SK-N-SH (cell line): ENCODE measurements at regions not wholly inside any gene's neighbourhood (a gene's known extent, or its start where the extent isn't known, plus 50 kb on each side); places are given as distances from the start of the nearest gene placed in this dataset.

ENCODE experiments used
- CTCF ChIA-PET: fragments of 300-600, 350-600 bp; formaldehyde crosslinking; extraction: SDS; loops from one replicate; lab custom pipeline; 2021; lab: Yijun Ruan, JAX
- POLR2A ChIA-PET: fragments of 350-600 bp; sonication (Branson Sonifier 250); formaldehyde crosslinking; extraction: SDS; loops from one replicate; lab custom pipeline; 2020; ENCODE audit warnings: antibody characterized with exemption, inconsistent platforms; lab: Yijun Ruan, JAX
- DNase-seq: peaks from one replicate; pipeline ENCODE4 v3.0.0; 2012
- H2AFZ ChIP-seq: fragments of 200-600 bp; sonication (generic); 2 replicates; pipeline ENCODE4 v1.8.1; 2016; ENCODE audit warnings: antibody characterized with exemption, mild to moderate bottlenecking, low read depth
- H3F3A ChIP-seq: fragments of 200-600 bp; sonication (generic); replicated peaks from 2 replicates; pipeline ENCODE3; 2016; ENCODE audit warnings: antibody characterized with exemption, mild to moderate bottlenecking; ENCODE audit not compliant: insufficient read depth
- H3K27ac ChIP-seq, 2 experiments: fragments of 200-500 bp in 1 of 2; fragments of 200-600 bp in 1 of 2; sonication (Bioruptor generic) in 1 of 2; sonication (generic), shearing (Covaris generic) in 1 of 2; 2 replicates each; pipeline versions ENCODE4 v1.5.1 to v1.6.1; 2014 to 2016; ENCODE audit warnings: low read depth in 2 of 2, inconsistent platforms in 1 of 2, low read length in 1 of 2, mild to moderate bottlenecking in 1 of 2, mixed read lengths in 1 of 2
- H3K27me3 ChIP-seq: fragments of 200-600 bp; sonication (generic), shearing (Covaris generic); 2 replicates; pipeline ENCODE4 v1.6.1; 2016; ENCODE audit warnings: mixed run types; ENCODE audit not compliant: insufficient read depth
- H3K36me3 ChIP-seq, 2 experiments: fragments of 200-500 bp in 1 of 2; fragments of 200-600 bp in 1 of 2; sonication (Bioruptor generic) in 1 of 2; sonication (generic) in 1 of 2; replicated peaks in 1 of 2; 2 replicates each; pipeline versions ENCODE3 to v1.5.1; 2014 to 2016; ENCODE audit warnings: low read length in 1 of 2, mild to moderate bottlenecking in 1 of 2; ENCODE audit not compliant: insufficient read depth in 2 of 2, control insufficient read depth in 1 of 2
- H3K4me1 ChIP-seq, 2 experiments: fragments of 200-500 bp in 1 of 2; fragments of 200-600 bp in 1 of 2; sonication (Bioruptor generic) in 1 of 2; sonication (generic), shearing (Covaris generic) in 1 of 2; 2 replicates each; pipeline versions ENCODE4 v1.5.1 to v1.6.1; 2014 to 2016; ENCODE audit warnings: low read depth in 1 of 2, low read length in 1 of 2, mixed run types in 1 of 2; ENCODE audit not compliant: insufficient read depth in 2 of 2, control insufficient read depth in 1 of 2
- H3K4me2 ChIP-seq: fragments of 200-600 bp; sonication (generic), shearing (Covaris generic); 2 replicates; pipeline ENCODE4 v1.6.1; 2017; ENCODE audit warnings: mixed run types
- H3K4me3 ChIP-seq, 2 experiments: fragments of 200-500 bp in 1 of 2; fragments of 200-600 bp in 1 of 2; sonication (Bioruptor generic) in 1 of 2; sonication (generic), shearing (Covaris generic) in 1 of 2; 2 replicates each; pipeline versions ENCODE4 v1.5.1 to v1.8.1; 2014 to 2016; ENCODE audit warnings: low read depth in 2 of 2, inconsistent platforms in 1 of 2, low read length in 1 of 2, mild to moderate bottlenecking in 1 of 2, mixed read lengths in 1 of 2, moderate library complexity in 1 of 2
- H3K79me2 ChIP-seq: fragments of 200-600 bp; sonication (generic); 2 replicates; pipeline ENCODE4 v1.8.1; 2017; ENCODE audit warnings: mild to moderate bottlenecking; ENCODE audit not compliant: insufficient read depth
- H3K9ac ChIP-seq: fragments of 200-600 bp; sonication (generic); 2 replicates; pipeline ENCODE4 v1.6.1; 2017; ENCODE audit warnings: mixed run types
- H3K9me2 ChIP-seq: fragments of 200-600 bp; sonication (generic); 2 replicates; pipeline ENCODE4 v1.6.1; 2017; ENCODE audit warnings: mixed run types
- H3K9me3 ChIP-seq: fragments of 200-600 bp; sonication (generic); 2 replicates; pipeline ENCODE4 v1.6.1; 2017; ENCODE audit warnings: mixed run types, mild to moderate bottlenecking, moderate library complexity
- H4K20me1 ChIP-seq: fragments of 200-600 bp; sonication (generic); 2 replicates; pipeline ENCODE4 v1.6.1; 2017; ENCODE audit warnings: mild to moderate bottlenecking, mixed run types; ENCODE audit not compliant: insufficient read depth
- CHD2 ChIP-seq: fragments of 150-350 bp; IDR thresholded peaks from 2 replicates; pipeline ENCODE4 v1.6.1; 2018; ENCODE audit warnings: low read length; ENCODE audit not compliant: partially characterized antibody
- EP300 ChIP-seq, 2 experiments: IDR thresholded peaks; 2 replicates each; pipeline versions ENCODE4 v1.4.0 to v1.6.1; 2012; ENCODE audit warnings: borderline replicate concordance in 1 of 2, low read depth in 1 of 2, low read length in 1 of 2
- EZH2phosphoT487 ChIP-seq: fragments of 200-600 bp; sonication (generic); IDR thresholded peaks from 2 replicates; pipeline ENCODE4 v1.6.1; 2017; ENCODE audit warnings: low read depth, mixed run types, mild to moderate bottlenecking, antibody characterized with exemption, moderate library complexity, borderline replicate concordance
- FOSL2 ChIP-seq: IDR thresholded peaks from 2 replicates; pipeline ENCODE4 v1.4.0; 2012; ENCODE audit warnings: low read depth, mild to moderate bottlenecking, moderate library complexity, borderline replicate concordance
- IRF3 ChIP-seq: fragments of 150-350 bp; IDR thresholded peaks from 2 replicates; pipeline ENCODE4 v1.6.1; 2016; ENCODE audit warnings: mild to moderate bottlenecking, low read depth, low read length
- JUND ChIP-seq: IDR thresholded peaks from 2 replicates; pipeline ENCODE4 v1.4.0; 2012
- MXI1 ChIP-seq: IDR thresholded peaks from 2 replicates; pipeline ENCODE4 v1.6.1; 2012; ENCODE audit warnings: mild to moderate bottlenecking, low read depth, low read length, improper control_type of control experiment
- NFIC ChIP-seq: IDR thresholded peaks from 2 replicates; pipeline ENCODE4 v1.4.0; 2012; ENCODE audit warnings: borderline replicate concordance
- NRF1 ChIP-seq: IDR thresholded peaks from 2 replicates; pipeline ENCODE4 v1.6.1; 2012; ENCODE audit warnings: low read depth, mild to moderate bottlenecking, low read length
- POLR2AphosphoS5 ChIP-seq: IDR thresholded peaks from 2 replicates; pipeline ENCODE4 v1.6.1; 2012; ENCODE audit warnings: low read depth, low read length
- RAD21 ChIP-seq: IDR thresholded peaks from 2 replicates; pipeline ENCODE4 v1.6.1; 2012; ENCODE audit warnings: mild to moderate bottlenecking, low read length
- REST ChIP-seq: IDR thresholded peaks from 2 replicates; pipeline ENCODE4 v1.6.1; 2012; ENCODE audit warnings: mild to moderate bottlenecking, low read depth, low read length, moderate library complexity
- RFX5 ChIP-seq: IDR thresholded peaks from 2 replicates; pipeline ENCODE4 v1.6.1; 2012; ENCODE audit warnings: mild to moderate bottlenecking, improper control_type of control experiment, low read length
- SMC3 ChIP-seq: IDR thresholded peaks from 2 replicates; pipeline ENCODE4 v1.6.1; 2012; ENCODE audit warnings: low read depth, low read length, improper control_type of control experiment
- TCF12 ChIP-seq: IDR thresholded peaks from 2 replicates; pipeline ENCODE4 v1.4.0; 2012
- USF1 ChIP-seq: IDR thresholded peaks from 2 replicates; pipeline ENCODE4 v1.4.0; 2012; ENCODE audit warnings: low read depth, borderline replicate concordance
- YY1 ChIP-seq: IDR thresholded peaks from 2 replicates; pipeline ENCODE4 v1.4.0; 2012; ENCODE audit warnings: low read depth, mild to moderate bottlenecking
- WGBS: methylation state at CpG from one replicate; pipeline ENCODE4 v1.1.6; 2017; ENCODE audit warnings: low lambda C conversion rate; 5-methylcytosine and 5-hydroxymethylcytosine counted together
- TF ChIP-seq, protein P1 (sequence below): IDR thresholded peaks from 2 replicates; pipeline ENCODE4; 2012
- TF ChIP-seq, protein P2 (sequence below): IDR thresholded peaks from 2 replicates; pipeline ENCODE4 v1.4.0; 2012; ENCODE audit warnings: low read depth
- TF ChIP-seq, protein P3 (sequence below): fragments of 150-350 bp; IDR thresholded peaks from 2 replicates; pipeline ENCODE4 v1.6.1; 2017; ENCODE audit warnings: antibody characterized with exemption, low read length, low read depth, borderline replicate concordance

DNA sequence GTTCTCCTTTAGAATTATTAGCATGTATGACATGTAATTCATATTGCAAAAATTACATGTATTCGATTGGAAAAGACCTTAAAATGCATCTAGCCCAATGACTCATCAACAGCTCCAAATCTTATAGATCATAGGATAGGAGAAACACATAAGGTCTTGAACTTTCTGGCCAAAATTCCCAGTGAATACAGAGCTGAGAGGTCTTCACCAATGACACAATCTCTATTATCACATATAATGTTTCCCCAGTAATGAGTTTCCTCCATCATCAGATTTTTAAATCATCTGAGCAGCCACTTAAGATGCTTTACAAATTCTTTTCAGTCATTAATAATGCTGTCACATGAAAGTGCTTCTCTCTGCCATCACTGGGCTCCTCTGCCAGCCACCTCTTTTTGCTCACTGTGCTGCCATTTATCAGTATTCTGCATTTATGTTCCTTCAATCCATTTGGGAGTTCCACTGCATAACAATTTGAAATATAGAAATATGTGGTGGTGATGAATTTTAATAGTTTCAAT lies 804.9 kb downstream of the SUCLG1 start:
- Histone ChIP-seq H3K27ac (no peak overlapping the region), H3K4me2 (no peak overlapping the region), H3K9me3 (no peaks in the 10 kb centered on the region), H3K36me3 (no peaks in the 10 kb centered on the region), H3K27me3 (no peaks in the 10 kb centered on the region), H4K20me1 (no peaks in the 10 kb centered on the region), H3F3A (no peaks in the 10 kb centered on the region), H3K79me2 (no peaks in the 10 kb centered on the region), H3K4me3 (no peak overlapping the region), H3K9me2 (no peaks in the 10 kb centered on the region), H3K4me1 (no peaks in the 10 kb centered on the region), H3K9ac (no peak overlapping the region), H2AFZ (no peak overlapping the region)
- WGBS: 2% methylated on average over 1 of the region's 1 CpG
- TF ChIP-seq EP300 (IDR thresholded peaks at IDR 0.05; ENCODE audit: borderline replicate concordance in 1 of 2, low read depth in 1 of 2, low read length in 1 of 2) (no peak), REST (no peak), FOSL2 (no peak), POLR2AphosphoS5 (no peak), RFX5 (no peak), YY1 (no peak), TCF12 (no peak), JUND (no peak), NRF1 (no peak), IRF3 (no peak), MXI1 (no peak), CHD2 (no peak), EZH2phosphoT487 (no peak), USF1 (no peak), SMC3 (no peak), NFIC (no peak), RAD21 (no peak)
- TF ChIP-seq, protein P1, sequence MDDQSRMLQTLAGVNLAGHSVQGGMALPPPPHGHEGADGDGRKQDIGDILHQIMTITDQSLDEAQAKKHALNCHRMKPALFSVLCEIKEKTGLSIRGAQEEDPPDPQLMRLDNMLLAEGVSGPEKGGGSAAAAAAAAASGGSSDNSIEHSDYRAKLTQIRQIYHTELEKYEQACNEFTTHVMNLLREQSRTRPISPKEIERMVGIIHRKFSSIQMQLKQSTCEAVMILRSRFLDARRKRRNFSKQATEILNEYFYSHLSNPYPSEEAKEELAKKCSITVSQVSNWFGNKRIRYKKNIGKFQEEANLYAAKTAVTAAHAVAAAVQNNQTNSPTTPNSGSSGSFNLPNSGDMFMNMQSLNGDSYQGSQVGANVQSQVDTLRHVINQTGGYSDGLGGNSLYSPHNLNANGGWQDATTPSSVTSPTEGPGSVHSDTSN: no peak
- TF ChIP-seq, protein P2, sequence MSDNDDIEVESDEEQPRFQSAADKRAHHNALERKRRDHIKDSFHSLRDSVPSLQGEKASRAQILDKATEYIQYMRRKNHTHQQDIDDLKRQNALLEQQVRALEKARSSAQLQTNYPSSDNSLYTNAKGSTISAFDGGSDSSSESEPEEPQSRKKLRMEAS: no peak
- TF ChIP-seq, protein P3, sequence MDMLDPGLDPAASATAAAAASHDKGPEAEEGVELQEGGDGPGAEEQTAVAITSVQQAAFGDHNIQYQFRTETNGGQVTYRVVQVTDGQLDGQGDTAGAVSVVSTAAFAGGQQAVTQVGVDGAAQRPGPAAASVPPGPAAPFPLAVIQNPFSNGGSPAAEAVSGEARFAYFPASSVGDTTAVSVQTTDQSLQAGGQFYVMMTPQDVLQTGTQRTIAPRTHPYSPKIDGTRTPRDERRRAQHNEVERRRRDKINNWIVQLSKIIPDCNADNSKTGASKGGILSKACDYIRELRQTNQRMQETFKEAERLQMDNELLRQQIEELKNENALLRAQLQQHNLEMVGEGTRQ: no peak
- CTCF ChIA-PET: no interaction called here
- no peak for DNase-seq
- POLR2A ChIA-PET: no interaction called here
